GM12874 (cell line): ENCODE measurements at regions not wholly inside any gene's neighbourhood (a gene's known extent, or its start where the extent isn't known, plus 50 kb on each side); places are given as distances from the start of the nearest gene placed in this dataset.

Experiments
- CTCF ChIP-seq: IDR thresholded peaks from 2 replicates; pipeline ENCODE4 v1.5.1; 2011; ENCODE audit warnings: low read depth, mild to moderate bottlenecking, control low read depth, low read length, moderate library complexity; ENCODE audit not compliant: insufficient read depth

- no peak for TF ChIP-seq CTCF
These were observed 739.4 kb upstream of the CHAC2 start for GRCh38 chr2:53028225-53028624.

DNA sequence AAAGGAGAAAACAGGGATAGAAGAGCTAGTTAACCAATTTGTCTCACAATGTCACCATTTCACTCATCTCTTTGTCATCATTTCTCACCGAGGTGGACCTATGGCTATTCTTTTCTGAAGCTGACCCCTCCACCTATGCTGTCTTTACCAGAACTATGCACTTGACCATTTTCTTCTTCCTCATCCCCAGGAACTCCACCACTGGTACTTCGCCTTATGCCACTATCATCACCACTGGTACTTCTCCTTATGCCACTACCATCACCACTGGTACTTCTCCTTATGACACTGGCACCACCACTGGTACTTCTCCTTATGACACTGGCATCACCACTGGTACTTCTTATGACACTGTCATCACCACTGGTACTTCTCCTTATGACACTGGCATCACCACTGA, 745.8 kb upstream of the CHAC2 start:
- no peak for TF ChIP-seq CTCF

- TF ChIP-seq CTCF = no peak
These were observed 746.3 kb upstream of the CHAC2 start for GRCh38 chr2:53021292-53021691.

DNA sequence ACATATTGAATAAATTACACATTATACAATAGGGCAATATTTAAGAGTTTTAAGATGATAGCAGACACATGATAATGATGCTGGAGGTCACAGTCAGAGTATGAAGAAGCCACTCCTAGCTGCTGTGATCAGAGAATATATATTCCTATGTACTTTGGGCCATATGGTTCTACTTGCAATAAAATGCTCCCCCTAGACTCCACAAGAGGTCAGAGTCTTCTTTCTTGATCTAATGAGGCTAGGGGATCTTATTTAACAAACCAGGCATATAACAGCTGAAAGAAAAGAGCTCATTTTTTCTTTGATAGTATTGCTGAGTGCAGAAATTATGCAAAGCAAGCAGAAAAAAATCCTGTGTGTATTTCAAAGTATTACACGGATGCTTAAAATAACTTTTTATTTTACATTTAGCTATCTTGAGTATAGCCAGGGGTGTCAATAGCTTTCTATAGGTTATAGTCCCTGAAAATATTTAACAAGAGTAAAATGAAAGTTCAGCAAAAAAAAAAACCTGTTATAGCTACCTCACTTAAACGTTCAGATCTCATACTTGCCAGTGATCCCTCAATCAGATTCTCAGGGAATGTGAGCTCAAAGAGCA, 748.7 kb upstream of the CHAC2 start:
- no peak for TF ChIP-seq CTCF

DNA sequence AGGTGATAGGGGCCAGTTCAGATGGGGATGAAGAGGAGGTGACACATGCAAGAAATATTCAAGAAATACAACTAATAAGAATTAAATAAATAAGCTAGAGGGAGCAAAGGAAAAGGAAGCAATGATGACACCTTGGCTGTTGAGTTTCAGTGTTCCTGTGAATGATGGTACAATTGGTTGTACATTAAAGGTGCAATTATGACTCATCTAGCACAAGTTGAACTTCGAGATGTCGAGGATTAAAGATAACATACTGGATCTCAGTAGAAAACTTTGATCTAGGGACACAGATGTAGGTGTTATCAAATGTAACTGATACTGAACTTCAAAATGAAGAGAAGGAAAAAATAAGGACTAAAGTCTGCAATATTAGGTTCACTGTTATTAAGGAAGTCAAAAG, 760.6 kb upstream of the CHAC2 start:
- TF ChIP-seq CTCF = no peak

GRCh38 chr2:53004413-53004812, 763.2 kb upstream of the CHAC2 start:
- no peak for TF ChIP-seq CTCF

DNA sequence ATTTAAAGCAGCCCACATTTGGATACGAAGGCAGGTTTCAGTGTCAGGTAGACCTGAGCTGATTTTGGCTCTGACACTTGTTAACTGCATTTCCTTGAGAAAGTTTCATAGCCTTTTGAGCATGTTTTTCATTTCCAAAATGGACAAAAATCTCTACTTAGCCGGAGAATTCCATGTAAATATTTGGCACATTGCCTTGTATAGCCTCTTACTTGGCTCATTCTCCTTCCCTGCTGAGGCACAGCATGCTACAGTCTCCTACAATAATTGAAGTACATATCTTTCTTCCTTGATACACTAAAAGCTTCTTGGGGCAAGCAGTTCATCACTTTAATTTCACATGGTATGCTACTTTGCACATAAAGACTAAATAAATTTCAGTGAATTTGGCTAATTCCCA, 772.2 kb upstream of the CHAC2 start:
- TF ChIP-seq CTCF = no peak
